ENCODE measurements at regions not wholly inside any gene's neighbourhood (a gene's known extent, or its start where the extent isn't known, plus 50 kb on each side); places are given as distances from the start of the nearest gene placed in this dataset.

- no peak overlapping the region for H3K4me3 ChIP-seq (ENCODE audit: low read depth, low read length)
Observed at GRCh38 chr12:114935658-114936057, 251.7 kb upstream of the TBX3 start.

DNA sequence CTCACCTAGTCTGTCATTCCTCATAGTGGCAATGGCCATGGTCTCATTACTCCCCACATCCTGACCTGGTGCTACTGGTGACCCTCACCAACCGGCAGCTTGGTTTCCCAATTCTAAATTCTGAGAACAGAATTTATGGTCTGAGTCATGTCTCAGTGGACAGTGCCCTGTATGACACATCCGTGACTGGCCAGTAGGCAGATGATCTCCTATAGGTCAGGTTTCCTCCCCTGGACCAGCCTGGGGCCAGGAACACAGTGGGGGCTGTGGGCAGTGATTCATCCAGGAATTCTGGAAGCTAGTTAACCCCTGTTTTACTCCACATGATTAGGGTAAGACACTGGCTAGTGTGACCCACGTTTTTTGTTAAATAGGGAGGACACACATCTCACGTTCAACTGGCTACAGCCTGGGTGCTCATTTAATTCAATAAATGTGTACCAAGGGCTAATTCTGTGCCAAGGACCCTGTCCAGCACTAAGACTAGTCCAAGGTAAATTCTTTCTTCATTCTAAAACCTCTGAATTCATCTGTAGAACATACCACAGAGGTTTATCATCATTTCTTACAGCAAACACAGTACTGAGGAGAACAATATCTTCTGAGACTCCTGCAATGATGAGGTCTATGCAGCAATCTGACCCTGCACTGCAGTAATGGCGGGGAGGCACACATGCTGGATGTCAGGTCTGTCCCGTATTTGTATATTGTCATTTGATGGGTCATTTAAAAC lies 249.6 kb upstream of the TBX3 start:
- H3K4me3 ChIP-seq (ENCODE audit: low read depth, low read length): no peak overlapping the region

GRCh38 chr12:114932806-114933205 lies 248.8 kb upstream of the TBX3 start:
- no peak overlapping the region for H3K4me3 ChIP-seq (ENCODE audit: low read depth, low read length)

- no peak overlapping the region for H3K4me3 ChIP-seq (ENCODE audit: low read depth, low read length)
Observed at GRCh38 chr12:114931025-114931424, 247.1 kb upstream of the TBX3 start.

GRCh38 chr12:114926341-114926740 lies 242.4 kb upstream of the TBX3 start:
- H3K4me3 ChIP-seq (ENCODE audit: low read depth, low read length): no peak overlapping the region

DNA sequence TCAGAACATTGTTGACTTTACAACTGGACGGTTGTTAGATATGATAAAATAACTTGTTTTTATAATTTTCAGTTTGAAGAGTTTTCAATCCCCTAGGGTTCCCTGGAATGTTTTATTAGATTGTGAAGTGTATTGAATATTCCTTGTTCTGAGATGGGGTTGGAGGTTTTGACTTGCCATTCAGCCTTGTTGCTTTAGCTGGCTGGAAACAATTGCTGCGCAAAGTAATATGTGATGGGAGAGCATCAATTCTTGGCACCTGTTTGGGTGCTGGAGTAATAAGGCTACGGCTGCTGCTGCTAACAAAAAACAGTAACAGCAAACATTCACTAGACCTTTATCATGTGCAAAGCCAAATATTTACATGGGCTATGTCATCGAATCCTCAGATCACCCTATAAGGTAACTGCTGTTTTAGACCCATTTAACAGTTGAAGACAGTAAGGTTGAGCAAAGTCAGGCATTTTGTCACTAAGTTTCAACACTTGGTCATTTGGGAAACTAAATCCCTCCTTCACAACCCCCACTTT lies 241.0 kb upstream of the TBX3 start:
- no peak overlapping the region for H3K4me3 ChIP-seq (ENCODE audit: low read depth, low read length)

GRCh38 chr12:114921781-114922180 lies 237.8 kb upstream of the TBX3 start:
- H3K4me3 ChIP-seq (ENCODE audit: low read depth, low read length): no peak overlapping the region

DNA sequence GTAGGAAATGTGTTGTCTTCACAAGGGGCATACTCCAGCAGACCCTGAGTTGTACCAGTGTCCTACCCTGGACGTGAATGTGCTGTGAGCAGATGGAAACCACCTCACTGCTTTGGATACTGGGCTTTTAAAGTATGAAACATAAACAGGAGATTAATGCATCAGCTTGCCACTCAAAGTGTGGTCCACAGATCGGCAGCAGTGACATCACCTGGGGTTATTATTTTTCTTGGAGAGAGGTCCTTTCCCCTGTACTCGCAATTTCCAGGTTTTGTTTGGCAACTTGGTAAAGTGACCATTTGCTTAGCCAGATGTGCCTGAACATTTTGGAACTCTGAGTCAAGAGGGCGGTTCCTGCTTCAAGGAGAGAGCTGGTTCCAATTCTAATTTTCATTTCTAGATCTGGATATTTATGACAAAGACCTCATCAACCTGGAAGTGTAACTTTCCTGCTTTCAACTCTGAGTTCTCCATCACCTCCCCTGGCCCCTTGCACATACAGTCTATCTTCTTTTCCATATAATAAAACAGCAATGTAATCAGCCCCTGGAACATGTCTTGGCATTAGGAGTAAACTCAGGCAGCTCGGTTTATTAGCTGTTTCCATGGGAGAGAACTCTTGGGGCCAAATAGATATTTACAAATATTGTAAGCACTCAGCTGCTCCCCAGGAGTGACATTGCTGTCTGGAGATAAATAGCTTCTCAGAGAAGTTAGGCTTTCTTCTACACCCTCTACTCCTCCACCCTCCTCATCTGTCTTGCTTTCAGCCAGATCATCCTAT lies 237.0 kb upstream of the TBX3 start:
- no peak overlapping the region for H3K4me3 ChIP-seq (ENCODE audit: low read depth, low read length)

DNA sequence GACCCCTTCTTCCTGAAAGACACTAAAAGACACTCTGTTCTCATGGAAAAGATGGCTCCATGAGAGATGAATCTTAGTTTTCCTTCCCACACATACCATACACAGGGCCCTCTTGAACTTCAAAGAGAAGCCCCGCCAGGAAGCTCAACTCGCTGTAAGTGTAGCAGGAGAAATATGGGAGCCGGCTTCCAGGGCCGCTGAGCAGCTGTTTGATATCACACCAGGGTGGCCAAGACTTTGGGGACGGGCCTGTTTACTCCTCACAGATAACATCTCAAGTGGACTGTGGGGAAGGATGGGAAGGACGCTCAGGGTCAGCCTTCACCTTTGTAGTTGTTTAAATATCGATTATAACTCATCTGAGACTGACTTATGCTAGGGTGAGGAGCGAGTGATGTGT lies 235.5 kb upstream of the TBX3 start:
- H3K4me3 ChIP-seq (ENCODE audit: low read depth, low read length): no peak overlapping the region

GRCh38 chr12:114918535-114919233 lies 234.7 kb upstream of the TBX3 start:
- no peak overlapping the region for H3K4me3 ChIP-seq (ENCODE audit: low read depth, low read length)

DNA sequence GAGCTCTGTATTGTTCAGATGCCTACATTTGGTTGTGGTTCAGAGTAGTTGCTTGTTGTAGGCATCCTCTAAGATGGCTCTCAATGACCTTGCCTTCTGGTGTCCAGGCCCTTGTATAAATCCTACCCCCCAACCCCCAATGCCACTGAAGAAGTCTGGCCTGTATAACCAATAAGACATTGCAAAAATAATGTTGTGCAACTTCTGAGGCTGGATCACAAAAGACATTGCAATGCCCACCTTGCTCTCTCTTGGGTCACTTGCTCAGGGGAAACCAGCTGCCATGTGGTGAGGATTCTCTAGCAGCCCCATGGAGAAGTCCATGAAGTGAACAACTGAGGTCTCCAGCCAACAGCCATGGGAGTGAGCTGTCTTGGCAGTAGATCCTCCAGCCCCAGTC lies 234.0 kb upstream of the TBX3 start:
- H3K4me3 ChIP-seq (ENCODE audit: low read depth, low read length): no peak overlapping the region

- no peak overlapping the region for H3K4me3 ChIP-seq (ENCODE audit: low read depth, low read length)
Observed at GRCh38 chr12:114917307-114917706, 233.3 kb upstream of the TBX3 start.

DNA sequence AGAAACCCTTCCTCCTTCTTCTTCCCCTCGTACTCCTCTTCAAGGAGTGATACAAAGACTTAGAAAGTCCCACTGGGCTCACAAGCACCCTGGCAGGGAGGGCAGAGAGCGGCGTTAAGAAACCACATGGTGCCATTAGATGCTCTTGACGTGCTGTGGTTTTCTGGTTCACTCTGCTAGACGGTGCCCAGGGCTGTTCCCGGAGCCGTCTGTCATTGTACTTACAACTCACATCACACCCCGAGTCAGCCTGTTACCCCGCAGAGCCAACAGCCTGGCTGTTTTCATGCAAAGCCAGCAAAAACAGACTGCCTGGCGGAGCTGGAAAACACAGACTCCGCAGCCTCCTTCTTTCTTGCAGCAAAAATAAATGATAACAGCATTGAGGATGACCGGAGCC lies 232.6 kb upstream of the TBX3 start:
- H3K4me3 ChIP-seq (ENCODE audit: low read depth, low read length): no peak overlapping the region

- no peak overlapping the region for H3K4me3 ChIP-seq (ENCODE audit: low read depth, low read length)
Observed at GRCh38 chr12:114916124-114916523, 232.1 kb upstream of the TBX3 start.

DNA sequence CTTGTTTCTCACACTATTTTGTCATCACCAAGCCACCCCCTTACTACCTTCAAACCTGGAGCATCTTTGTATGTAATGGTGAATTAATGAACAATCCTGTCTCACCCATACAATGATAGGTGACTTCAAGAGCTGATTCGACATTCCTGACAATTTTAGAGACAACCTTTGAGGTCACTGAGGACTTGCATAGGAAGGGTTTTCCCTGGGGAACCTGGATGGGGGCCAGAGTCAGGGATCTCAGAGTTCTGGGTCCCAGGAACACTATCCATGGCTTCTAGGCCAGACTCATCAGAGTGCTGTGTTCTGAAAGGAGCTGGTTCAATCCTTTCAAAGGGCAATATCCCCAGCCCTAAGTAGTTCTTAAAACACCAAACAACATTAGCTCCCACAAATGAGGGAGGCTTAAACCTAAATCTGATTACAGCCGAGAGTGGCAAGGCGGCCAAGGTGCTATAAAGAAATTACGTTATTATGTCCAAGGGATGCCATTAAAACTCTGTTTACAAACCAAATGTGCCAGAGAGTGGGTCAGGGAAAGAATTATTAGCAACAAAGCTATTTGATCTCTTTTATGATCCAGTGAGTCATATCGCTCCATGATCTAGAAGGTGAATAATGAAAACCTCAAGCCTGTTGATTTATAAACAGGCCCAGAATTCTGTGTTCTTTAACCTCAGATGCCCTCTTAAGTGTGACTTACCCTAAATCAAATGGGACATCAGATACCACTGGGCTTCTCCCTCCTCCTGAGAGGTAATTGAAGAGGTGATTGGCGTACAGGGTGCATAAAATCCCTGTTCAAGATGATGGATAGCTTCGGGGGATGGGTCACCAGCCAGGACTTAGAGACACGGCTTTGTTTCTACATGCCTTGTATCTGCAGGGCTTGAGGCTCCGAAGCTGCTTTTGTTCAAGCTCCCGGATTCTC lies 230.2 kb upstream of the TBX3 start:
- no peak overlapping the region for H3K4me3 ChIP-seq (ENCODE audit: low read depth, low read length)

DNA sequence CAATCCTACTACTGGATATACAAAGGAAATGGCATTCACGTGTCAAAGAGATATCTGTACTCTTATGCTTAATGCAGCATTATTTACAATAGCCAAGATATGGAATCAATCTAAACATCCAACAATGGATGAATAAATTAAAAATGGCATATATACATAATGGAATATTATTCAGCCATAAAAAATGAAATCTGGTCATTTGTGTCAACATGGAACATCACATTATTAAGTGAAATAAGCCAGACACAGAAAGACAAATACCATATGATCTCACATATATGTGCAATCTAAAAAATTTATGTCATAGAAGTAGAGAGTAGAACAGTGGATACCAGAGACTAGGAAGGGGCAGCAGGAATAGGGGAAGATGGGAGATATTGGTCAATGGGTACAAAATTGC lies 228.8 kb upstream of the TBX3 start:
- no peak overlapping the region for H3K4me3 ChIP-seq (ENCODE audit: low read depth, low read length)

DNA sequence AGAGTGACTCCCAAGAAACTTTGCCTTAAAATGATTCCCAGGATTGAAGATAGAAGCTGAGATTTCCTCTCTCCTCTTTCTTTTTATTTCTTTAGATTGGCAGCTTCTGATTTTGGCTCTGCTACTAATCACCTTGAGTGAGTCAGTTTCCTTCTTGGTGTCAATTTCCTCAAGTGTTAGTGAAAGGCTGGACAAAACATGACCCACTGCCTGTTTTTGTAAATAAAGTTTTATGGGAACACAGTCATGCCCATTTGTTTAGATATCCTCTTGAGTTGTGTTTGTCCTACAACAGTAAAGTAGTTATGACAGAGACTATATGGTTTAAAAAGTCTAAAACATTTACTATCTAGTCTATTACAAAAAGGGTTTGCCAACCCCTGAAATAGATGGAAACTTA lies 227.2 kb upstream of the TBX3 start:
- no peak overlapping the region for H3K4me3 ChIP-seq (ENCODE audit: low read depth, low read length)

- H3K4me3 ChIP-seq (ENCODE audit: low read depth, low read length): no peak overlapping the region
Observed at GRCh38 chr12:114904254-114905003, 220.5 kb upstream of the TBX3 start.

DNA sequence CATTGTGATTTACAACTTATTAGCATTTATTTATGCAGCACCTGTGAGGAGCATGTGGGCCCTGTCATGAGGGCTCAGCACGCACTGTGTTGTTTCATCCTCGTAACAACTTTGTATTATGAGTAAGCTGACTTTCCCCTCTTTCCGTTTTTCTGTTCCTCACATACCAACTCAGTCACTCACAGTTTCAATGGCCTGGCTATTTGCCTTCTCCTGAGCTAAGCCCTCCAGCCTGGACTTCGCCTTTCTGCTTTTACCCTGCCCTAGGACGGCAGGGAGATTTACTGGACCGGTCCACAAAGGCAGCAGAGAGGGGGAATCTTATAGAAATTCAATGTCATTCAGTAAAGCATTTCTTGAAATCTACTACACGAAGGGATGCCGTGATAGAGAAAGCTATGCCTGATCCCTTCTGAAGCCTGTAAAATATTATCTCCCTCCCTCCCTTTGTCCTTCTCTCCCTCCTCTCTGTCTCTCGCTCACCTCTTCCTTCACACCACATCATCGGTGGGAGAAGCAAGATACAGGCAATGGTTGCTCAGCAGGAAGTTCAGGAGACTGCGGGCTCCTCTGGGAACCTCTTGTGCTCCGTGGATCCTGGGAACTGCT lies 219.2 kb upstream of the TBX3 start:
- no peak overlapping the region for H3K4me3 ChIP-seq (ENCODE audit: low read depth, low read length)
